ENCODE measurements at regions not wholly inside any gene's neighbourhood (a gene's known extent, or its start where the extent isn't known, plus 50 kb on each side); places are given as distances from the start of the nearest gene placed in this dataset.

DNA sequence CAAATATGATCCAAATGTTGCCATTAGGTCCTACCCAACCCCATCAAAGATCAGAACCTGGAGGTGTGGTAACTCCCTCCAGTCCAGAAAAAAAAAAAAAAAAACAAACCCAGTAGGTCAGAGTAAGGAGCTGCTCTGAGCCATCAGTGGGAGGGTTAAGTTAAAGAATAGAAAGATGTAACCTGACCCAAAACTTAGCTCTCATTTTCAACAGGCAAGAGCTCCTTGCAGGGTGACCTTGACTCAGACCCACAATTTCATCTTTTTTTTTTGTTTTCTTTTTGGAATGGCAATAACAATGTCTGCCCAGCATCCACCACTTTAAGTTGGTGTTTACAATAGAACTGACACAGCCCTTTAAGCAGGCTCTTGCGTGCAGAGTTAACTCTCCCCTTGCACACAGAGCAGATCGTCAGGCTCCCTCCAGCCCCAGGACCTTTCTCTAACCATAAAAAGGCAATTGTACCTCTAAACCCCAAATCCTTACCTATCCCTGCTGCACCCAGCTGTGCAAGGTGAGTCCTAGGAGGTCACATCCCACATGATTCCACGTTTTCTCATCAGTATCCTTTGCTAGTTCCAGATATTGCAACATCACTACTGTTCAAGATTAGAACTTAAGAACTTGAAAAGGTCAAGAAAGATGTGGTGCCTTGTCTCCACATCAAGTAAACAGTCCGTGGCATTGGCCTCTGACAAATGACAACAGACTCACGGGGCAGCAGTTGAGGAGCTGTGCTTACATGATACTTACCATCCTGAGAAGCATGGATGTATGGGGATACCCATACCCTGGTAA, 178.6 kb upstream of the EEA1 start:
- DNase-seq: no peak

DNA sequence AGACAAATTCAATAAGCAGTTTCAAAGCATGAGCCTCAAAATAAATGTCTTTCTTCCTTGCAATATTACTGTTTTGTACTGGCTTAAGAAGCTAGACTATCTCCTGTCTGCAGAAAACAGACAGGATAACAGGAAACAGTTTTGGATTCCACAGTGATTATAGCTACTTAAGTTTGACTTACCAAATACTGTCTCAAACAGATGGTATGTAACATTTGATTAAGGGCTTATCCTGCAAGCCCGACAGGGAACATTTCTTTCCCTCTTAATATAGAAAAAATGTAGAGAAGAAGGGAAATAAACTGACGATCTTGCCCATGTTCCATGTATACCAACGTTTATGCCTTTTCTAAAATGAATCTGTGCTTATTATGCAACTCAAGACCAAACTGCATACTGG, 179.9 kb upstream of the EEA1 start:
- DNase-seq: no peak

DNA sequence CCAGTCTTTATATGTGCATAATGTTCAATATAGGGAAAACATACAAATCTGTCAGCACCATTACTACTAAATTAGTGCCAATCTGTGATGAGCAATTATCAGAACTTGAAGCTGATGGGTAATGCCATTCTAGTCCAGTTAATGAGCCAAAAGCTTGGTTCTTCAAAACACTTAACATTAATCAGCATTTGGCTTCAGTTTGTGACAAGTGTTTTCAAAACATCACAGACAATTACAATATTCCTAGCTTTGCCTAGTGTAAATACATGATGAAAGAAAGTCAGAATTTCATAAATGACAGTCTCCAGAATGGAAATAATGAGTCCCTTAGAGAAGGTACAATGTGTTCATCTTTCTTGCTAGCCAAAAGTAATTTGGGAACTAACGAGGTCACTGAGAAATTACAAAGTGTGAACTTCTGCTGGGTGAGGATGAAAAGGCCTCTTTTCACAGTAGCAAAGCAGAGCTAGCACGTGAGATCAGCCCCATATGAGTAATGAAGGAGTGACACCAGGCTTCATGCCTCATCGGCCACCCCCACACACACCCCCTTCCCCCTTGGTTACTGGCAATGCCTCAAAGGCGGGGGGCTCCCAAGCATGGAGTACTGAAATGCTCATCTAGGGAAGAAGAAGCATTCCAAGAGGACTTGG, 180.6 kb upstream of the EEA1 start:
- no peak for DNase-seq

DNA sequence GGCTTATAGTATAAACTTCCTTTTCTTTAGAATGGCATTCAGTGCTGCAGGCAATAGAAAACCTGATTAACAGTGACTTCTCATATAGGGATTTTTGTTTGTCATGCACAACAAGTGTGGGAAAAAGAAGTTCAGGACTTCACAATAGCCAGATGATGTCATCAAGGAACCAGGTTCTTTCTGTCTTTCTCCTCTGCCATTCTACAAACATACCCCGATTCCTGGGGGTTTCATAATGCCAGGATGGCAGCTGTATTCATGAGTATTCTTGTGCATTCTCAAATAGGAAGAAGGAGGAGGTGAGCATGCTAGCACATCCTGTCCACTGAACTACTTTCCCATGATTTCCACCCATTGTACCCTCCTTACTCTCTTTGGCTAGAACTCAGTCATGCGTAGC, 182.7 kb upstream of the EEA1 start:
- no peak for DNase-seq

DNA sequence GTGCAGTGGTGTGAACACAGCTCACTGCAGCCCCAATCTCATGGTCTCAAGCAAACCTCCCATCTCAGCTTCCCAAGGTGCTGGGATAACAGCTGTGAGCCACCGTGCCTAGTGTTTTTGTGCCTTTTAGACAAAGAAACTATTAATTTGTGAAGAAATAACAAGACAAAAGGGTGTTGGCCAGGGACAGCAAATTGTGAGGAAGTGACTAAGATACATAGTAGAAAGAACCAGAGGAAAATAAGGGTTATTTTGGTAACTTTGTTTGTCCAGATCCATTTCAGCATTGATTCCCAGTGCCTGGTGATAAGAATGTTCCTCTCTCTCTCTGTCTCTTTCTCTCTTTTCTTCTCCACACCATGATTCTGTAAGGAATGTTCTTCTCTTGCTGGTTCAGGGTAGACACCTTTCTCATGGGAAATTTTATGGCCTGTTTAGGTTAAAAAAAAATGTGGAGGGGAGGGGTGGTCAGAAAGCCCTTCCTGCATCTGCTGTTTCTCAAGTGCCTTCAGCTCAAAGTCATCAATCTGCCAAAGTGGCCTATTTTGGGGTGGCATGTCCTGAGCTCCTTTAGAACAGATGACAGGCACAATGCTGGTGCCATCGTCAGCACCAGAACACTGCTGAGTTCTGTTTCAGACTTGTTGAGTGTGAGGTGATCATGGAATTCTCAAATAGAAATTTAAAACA, 184.4 kb upstream of the EEA1 start:
- DNase-seq: no peak

DNA sequence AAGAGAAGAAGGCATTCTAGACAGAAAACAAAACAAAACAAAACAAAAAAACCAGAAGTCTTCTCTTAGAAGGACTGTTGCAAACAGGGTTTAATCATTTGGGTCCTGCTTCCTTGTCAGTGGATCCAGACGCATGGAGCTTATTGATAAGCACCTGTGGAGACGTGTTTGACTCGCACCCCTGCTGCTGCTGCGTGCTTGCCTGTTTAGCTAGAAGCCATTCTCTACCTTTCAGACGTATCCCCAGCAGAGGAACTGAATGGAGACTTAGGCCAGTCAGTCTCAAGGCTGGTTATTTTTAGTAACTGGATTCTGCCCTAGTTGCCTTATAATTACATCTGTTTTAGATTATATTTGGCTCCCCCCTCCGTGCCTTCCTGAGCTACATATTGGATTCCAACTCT, 186.1 kb upstream of the EEA1 start:
- DNase-seq: no peak

DNA sequence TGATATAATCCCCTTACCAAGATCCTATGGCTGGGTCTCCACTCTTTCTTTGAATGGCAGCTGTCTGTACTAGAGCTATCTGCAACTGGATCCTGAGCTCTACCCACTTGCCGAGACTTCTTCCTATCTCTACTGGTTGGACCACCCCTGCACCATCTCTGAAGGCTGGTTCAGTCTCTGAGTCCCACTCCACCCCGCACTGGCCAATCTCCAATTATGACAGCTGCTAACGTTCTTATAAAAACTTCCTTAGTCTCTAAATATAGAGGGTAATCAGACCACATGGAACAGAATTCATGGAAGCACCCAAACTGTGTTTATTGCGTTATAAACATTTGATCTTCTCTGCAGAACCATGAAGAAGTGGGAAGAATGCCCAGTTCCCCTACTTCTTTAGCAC, 186.6 kb upstream of the EEA1 start:
- no peak for DNase-seq

DNA sequence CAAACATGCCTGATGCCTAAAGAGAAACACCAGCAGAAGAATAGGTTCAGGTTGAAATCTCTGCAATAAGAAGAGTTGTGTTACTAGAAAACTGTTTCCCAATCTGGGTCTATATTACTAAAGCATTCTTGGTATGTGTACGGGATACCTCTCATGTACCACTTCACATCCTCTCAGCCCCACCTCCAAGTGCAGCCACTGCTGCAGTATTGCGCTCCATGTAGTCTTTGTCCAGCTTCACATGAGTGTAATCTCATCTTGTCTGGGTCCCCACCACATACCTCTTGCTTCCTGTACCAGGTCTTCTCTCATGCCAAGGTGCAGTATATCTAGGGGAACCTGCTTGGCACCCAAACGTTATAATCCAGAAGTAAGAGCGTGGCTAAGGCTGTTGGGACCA, 187.5 kb upstream of the EEA1 start:
- no peak for DNase-seq

DNA sequence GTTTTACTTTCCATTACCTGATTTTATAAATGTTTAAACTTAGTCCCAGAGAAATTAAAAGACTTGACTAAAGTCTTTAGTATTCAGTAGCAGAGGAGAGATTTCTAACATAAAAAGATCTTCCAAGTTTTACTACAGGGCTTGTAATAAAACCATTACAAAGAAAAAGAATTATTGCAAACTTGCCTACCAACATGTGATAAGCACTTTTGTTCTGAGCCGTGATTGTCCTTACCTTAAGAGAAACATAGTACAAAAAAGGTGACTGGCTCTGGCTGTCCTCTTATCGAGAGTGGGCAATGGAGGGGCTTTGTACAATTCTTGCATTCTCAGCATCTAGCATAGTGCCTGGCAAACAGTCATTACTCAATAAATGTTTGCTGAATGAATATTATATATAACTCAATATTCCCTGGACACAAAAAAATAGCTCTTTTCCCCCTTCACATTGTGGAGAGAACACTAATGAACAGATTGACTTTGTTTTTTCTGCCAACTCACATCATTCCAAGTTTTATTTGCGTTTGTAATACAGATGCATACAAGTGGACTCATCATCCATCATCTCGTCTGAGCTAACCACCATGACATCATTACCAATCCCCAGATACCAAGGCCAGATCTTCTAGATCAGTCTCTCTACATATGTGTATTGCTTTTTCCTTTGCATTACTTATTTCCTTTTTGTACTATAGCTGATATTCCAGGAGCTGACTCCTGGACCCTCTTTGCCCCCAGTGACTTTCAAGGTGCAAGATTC, 192.8 kb upstream of the EEA1 start:
- DNase-seq: no peak

DNA sequence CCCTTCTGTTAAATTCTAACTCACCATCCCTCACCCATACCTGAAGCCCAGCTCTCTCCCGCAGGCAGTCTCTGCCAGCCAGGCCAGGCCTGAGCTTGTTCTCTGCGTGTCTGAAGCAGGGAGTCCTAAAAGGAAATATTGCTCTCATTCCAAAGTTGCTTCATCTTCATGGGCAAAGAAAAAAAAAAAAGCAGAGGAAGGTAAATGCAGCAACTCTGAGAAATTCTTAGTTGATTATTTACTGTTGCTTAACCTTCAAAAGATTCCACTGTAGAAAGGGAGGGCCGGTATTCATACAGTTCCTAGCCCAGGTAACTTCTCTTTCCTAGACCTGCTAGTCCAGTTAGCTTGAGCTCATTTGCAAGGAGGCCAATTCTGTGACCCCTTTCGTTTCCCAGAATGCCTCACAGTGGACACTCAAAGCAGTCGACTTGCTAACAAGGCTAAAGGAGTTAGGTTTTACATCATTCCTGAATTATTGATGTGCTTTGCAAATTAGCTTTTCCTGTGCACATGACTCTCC, 193.5 kb upstream of the EEA1 start:
- DNase-seq: no peak

DNA sequence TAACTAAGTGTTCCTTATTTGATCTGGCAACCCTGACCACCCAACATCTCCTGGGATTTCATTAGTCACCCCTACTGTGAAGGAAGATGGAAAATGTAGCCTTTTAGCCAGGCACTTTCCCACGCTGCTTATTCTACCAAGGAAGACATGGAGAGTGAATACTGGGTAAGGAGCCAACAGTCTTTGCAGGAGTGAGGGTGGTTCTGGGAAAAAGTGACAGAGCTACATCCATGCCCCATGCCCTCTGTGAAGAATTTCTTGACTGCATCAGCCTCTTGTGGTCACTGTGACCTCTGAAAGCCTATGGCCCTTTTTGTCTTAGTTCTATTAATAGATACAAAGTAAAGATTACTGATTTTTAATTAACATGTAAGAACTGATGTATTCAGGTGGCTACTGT, 196.0 kb upstream of the EEA1 start:
- no peak for DNase-seq

DNA sequence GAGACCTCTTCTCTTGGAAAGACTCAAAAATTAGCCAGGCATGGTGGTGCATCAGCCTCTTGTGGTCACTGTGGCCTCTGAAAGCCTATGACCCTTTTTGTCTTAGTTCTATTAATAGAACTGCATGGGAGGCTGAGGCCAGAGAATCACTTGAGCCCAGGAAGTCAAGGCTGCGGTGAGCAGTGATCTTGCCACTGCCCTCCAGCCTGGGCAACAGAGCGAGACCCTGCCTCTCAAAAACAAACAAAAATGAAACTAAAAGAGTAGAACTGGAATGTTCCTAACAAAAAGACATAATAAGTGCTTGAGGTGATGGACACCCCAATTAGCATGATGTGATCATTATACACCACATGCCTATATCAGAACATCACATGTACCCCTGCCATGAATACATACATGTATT, 197.0 kb upstream of the EEA1 start:
- no peak for DNase-seq

DNA sequence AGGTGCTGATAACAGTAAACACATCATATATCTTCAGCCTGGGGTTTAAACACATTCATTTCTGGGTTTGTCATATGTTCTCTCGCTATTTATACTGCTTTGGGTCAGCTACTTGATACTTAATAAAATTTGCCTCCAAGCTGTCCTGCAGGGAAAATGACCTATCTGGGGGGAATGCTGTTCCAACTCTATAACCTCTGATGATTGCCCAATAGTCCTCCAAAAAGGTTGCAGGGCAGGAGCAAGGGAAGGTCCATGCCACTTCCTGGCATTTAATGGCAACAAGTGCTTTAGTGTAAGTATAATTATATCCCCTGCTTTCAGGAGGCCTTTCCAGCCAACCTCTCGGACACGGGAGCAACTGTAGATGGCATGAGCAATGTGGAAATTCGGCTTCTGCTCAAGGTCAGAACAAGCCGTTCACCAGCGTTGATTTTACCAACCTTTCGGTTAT, 198.0 kb upstream of the EEA1 start:
- DNase-seq: no peak

DNA sequence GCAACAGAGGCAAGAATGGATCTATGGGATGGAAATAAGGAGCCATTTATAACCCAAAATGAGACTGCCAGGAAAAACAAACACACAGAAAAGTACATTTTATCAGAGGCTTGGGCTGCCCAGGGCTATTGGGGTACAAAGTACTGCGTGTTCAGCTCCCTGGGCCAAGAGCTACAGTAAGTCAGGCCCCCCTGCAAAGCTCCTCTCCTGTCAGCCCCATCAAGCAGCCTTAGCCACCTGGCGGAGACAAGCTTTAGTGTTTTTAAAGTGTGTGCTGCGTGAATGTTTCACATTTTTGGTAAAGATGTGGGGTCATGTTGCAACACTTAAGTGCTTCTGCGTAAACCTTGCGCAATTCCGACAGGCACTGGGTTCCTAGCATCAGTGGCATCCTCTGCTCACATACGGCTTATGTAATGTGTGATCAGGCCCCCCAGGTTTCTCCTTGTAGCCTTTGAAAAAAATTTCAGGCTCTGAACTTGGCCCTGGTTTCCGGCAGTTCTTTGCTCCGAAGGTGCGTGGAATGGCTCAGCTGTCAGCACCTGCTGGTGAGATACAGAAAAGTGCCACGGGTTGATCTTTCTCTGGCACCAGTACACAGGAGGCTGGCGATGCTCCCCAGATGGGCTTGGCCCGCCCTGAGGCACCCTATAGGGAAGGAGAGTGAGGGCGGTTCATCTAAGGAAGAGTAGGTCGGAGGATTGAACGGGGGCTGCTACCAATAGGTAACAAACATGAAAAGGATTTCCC, 198.7 kb upstream of the EEA1 start:
- DNase-seq: no peak

DNA sequence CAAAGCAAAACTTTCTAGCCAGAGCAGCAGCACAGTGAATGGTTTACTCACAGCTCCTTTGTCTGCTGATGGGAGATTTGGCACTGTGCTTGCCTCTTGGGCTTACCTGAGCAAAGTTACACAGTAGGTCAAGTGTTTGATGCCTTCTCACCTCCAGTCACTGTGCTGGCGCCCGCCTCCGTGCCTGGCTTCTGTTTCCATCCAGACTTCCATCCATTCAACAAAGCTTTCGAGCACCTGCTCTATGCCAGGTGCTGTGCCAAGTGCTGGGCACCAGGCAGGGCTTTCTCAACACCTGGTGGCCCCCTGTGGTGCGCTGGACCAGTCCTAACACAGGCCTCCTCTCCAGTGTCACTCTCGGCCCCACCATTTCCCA, 199.2 kb upstream of the EEA1 start:
- DNase-seq: no peak

DNA sequence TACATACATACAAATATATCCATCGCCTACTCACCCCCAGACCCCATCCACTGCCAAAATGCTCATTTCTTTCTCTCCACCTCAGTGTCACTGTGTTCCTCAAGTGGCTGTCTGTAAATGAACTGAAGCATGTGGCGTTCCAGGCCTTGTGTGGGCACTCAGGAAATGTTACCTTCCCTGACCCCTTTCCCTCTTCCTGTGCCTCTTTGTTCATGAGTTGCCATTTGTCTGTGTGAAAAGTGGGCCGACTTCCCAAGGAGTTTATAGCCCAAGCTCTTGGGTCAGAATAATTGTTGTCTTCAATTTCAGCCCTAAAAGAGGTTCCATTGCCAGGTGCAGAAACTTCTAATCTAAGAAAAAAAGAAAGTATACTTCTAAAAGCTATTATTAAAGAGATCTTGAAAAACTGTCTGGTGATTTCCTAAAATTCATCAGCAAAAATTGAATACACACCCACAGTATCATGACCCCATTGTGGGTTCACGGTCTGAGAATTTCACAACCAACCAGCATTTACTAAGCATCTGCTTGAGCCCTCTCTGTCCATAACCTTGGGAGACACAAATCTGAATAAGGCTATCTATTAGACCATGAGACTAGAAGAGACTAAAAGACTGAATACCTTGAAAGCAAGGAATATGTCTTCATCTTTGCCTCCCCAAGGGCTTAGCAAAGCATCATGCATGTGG, 201.4 kb upstream of the EEA1 start:
- no peak for DNase-seq

DNA sequence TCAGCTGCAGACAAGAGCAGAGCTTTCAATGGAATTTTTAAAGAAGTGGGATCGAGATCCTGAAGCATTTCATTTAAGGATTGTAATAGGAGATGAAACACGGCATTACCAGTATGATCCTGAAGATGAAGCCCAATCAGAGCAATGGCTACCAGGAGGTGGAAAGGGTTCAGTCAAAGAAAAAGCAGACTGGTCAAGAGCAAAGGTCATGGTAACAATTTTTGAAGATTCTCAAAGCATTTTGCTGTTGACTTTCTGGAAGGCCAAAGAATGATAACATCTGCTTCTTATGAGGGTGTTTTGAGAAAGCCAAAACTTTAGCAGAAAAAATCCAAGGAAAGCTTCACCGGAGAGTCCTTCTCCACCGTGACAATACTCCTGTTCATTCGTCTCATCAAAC, 204.3 kb upstream of the EEA1 start:
- DNase-seq: no peak

DNA sequence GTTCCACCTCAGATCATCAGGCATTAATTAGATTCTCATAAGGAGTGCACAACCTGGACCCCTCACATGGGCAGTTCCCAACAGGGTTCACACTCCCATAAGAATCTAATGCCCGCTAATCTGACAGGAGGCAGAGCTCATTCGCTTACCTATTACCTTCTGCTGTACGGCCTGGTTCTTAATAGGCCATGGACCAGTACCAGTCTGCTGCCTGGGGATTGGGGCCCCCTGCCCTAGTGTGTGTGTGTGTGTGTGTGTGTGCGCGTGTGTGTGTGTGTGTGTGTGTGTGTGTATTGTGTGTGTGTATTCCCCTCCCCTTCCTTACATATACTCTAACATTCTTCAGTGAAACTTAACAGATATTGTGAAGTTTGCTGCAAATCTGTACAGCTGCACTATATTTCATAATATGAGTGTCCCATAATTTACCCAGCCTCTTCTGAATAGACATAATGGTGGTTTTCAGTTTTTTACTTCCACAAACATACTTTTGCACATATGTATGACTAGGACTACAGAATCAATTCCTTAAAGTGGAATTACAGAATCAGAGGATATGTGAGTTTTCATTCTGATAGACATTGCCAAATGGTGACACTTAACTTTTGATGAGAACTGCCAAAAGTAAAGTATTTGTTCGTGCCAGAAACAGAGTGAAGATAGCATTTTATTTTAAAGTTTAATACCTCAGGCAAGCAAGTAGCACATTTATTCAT, 205.2 kb upstream of the EEA1 start:
- DNase-seq: no peak

DNA sequence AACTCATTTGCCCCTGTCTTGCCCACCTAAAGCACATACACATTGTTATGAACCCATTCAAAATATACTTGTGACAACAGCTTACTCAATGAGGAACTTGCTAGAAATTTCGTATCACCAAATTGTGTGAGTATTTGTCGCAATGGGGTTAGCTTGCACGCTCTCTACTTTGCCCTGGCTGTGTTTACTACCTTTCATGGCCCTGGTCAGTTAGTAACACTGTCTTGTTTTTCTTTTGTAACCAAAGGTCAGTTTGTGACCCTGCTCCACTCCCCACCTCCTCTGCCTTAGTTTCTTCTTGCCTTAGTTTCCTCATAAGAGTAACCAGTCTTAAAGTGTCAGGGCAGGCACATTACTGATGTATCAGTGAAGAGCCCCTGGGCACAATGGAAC, 205.8 kb upstream of the EEA1 start:
- DNase-seq: no peak

DNA sequence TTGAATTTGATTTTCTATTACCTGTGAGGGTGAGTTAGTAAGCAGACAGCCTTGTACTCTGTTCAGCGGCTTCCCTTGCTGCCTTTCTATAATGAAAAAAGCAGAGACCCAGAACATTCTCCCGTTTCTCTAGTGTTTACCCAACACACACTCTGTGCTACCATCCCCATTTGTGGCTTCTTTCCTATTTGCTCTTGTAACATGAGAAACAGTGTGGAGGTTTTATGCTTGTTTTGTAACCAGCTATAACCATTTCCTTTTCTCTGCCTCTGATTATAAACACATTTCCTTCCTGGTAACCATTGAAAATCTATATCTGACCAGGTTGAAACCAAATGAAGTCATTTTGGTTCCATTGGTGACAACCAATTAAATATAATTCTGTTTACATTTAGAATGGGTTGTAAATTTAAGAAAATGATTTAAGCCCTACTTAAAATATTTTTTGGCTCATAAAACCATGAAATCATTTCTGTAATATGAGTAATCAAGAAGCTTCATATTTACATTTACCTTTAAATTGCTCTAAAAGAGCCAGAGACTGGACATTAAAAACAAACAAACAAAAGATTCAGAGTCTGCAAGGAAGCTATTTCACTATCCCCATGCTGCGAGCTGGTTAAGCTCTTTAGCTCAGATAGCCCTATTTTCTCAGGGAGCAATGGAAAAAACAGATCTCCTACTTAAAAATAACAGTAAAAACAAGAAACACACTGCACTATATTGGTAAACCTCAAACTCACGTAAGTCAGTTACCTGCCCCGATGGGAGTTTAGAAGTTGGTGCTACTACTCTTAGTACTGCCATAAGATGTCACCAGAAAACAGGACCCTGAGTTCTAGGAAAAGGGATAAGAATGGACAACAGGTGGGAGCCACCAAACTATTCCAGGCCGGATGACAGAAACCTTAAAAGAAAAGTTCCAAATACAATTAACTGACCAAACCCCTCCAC, 206.5 kb upstream of the EEA1 start:
- peak; percentile 61 to 64 for DNase-seq

Data from Kasumi-1 (cell line).